Osteoblast (primary cell): ENCODE measurements at regions not wholly inside any gene's neighbourhood (a gene's known extent, or its start where the extent isn't known, plus 50 kb on each side); places are given as distances from the start of the nearest gene placed in this dataset.

ENCODE experiments used
- DNase-seq: peaks from one replicate; pipeline ENCODE4 v3.0.0; 2011; ENCODE audit warnings: low spot score, mixed read lengths; ENCODE audit not compliant: insufficient read length; ENCODE audit errors: missing footprints
- H2AFZ ChIP-seq: 2 replicates; pipeline ENCODE4 v1.6.0; 2011; ENCODE audit warnings: mild to moderate bottlenecking, low read length
- H3K27ac ChIP-seq: 2 replicates; pipeline ENCODE4 v1.5.1; 2011; ENCODE audit warnings: mild to moderate bottlenecking, low read depth, low read length, moderate library complexity
- H3K27me3 ChIP-seq: 2 replicates; pipeline ENCODE4 v1.6.0; 2012; ENCODE audit warnings: mild to moderate bottlenecking, control low read depth, inconsistent platforms, low read length, moderate library complexity; ENCODE audit not compliant: insufficient read depth
- H3K36me3 ChIP-seq: 2 replicates; pipeline ENCODE4 v1.5.1; 2011; ENCODE audit warnings: mild to moderate bottlenecking, low read length, control low read depth, moderate library complexity; ENCODE audit not compliant: insufficient read depth
- H3K4me1 ChIP-seq: 2 replicates; pipeline ENCODE4 v1.5.1; 2011; ENCODE audit warnings: mild to moderate bottlenecking, low read length, control low read depth, moderate library complexity; ENCODE audit not compliant: insufficient read depth
- H3K4me2 ChIP-seq: 2 replicates; pipeline ENCODE4 v1.6.0; 2011; ENCODE audit warnings: mild to moderate bottlenecking, low read length; ENCODE audit not compliant: insufficient read depth
- H3K4me3 ChIP-seq: fragments of 200-600 bp; sonication (generic); 3 replicates; pipeline ENCODE4 v1.5.1; 2012; ENCODE audit warnings: mild to moderate bottlenecking, low read length, inconsistent platforms; ENCODE audit not compliant: insufficient read depth
- H3K79me2 ChIP-seq: 2 replicates; pipeline ENCODE4 v1.6.0; 2012; ENCODE audit warnings: mild to moderate bottlenecking, low read length, control low read depth, inconsistent platforms; ENCODE audit not compliant: insufficient read depth
- H3K9me3 ChIP-seq: 2 replicates; pipeline ENCODE4 v1.5.1; 2011; ENCODE audit warnings: low read depth, low read length, control low read depth
- H4K20me1 ChIP-seq: 2 replicates; pipeline ENCODE4 v1.6.0; 2012; ENCODE audit warnings: mild to moderate bottlenecking, low read length, control low read depth; ENCODE audit not compliant: insufficient read depth
- CTCF ChIP-seq: IDR thresholded peaks from 2 replicates; pipeline ENCODE4 v1.5.1; 2011; ENCODE audit warnings: mild to moderate bottlenecking, low read depth, low read length, moderate library complexity; ENCODE audit errors: extremely low read depth

GRCh38 chr10:78634835-78635234, 433.9 kb upstream of the ZMIZ1 start:
- Histone ChIP-seq H3K9me3 (no peaks in the 10 kb centered on the region), H3K79me2 (no peaks in the 10 kb centered on the region), H3K4me3 (no peak overlapping the region), H3K4me2 (no peak overlapping the region), H4K20me1 (no peaks in the 10 kb centered on the region), H3K4me1 (peaks cover 23% of the 10 kb centered on the region), H3K27ac (no peak overlapping the region), H2AFZ (no peak overlapping the region), H3K36me3 (no peaks in the 10 kb centered on the region), H3K27me3 (peaks cover 33% of the 10 kb centered on the region)
- no peak for DNase-seq
- TF ChIP-seq CTCF = no peak

GRCh38 chr10:78639629-78640028, 429.1 kb upstream of the ZMIZ1 start:
- TF ChIP-seq CTCF = no peak
- H3K36me3 ChIP-seq = no peaks in the 10 kb centered on the region
- no peaks in the 10 kb centered on the region for H3K9me3 ChIP-seq
- DNase-seq = no peak
- no peak overlapping the region for H2AFZ ChIP-seq
- no peak overlapping the region for H3K27ac ChIP-seq
- peaks cover 37% of the 10 kb centered on the region for H3K27me3 ChIP-seq
- no peak overlapping the region for H3K4me3 ChIP-seq
- H3K79me2 ChIP-seq = no peaks in the 10 kb centered on the region
- no peaks in the 10 kb centered on the region for H4K20me1 ChIP-seq
- peaks cover under 1% of the 10 kb centered on the region for H3K4me1 ChIP-seq
- H3K4me2 ChIP-seq = no peak overlapping the region

- Histone ChIP-seq H3K4me1 (no peaks in the 10 kb centered on the region), H3K9me3 (no peaks in the 10 kb centered on the region), H3K27ac (no peak overlapping the region), H3K4me2 (no peak overlapping the region), H2AFZ (no peak overlapping the region), H3K79me2 (no peaks in the 10 kb centered on the region), H3K4me3 (no peak overlapping the region), H3K36me3 (no peaks in the 10 kb centered on the region), H4K20me1 (no peaks in the 10 kb centered on the region), H3K27me3 (peaks cover 25% of the 10 kb centered on the region)
- no peak for DNase-seq
- TF ChIP-seq CTCF = no peak
These were observed 427.8 kb upstream of the ZMIZ1 start for GRCh38 chr10:78640796-78641636.

- Histone ChIP-seq H3K4me2 (no peak overlapping the region), H3K4me1 (no peaks in the 10 kb centered on the region), H3K27ac (no peak overlapping the region), H3K27me3 (peaks cover 18% of the 10 kb centered on the region), H4K20me1 (no peaks in the 10 kb centered on the region), H3K36me3 (no peaks in the 10 kb centered on the region), H3K4me3 (no peak overlapping the region), H2AFZ (no peak overlapping the region), H3K9me3 (no peaks in the 10 kb centered on the region), H3K79me2 (no peaks in the 10 kb centered on the region)
- no peak for DNase-seq
- no peak for TF ChIP-seq CTCF
These were observed 427.1 kb upstream of the ZMIZ1 start for GRCh38 chr10:78641693-78642092.
